ENCODE measurements at regions not wholly inside any gene's neighbourhood (a gene's known extent, or its start where the extent isn't known, plus 50 kb on each side); places are given as distances from the start of the nearest gene placed in this dataset.
A peak's percentile ranks its signal among the peaks of the same experiment; 100 is the strongest.

DNA sequence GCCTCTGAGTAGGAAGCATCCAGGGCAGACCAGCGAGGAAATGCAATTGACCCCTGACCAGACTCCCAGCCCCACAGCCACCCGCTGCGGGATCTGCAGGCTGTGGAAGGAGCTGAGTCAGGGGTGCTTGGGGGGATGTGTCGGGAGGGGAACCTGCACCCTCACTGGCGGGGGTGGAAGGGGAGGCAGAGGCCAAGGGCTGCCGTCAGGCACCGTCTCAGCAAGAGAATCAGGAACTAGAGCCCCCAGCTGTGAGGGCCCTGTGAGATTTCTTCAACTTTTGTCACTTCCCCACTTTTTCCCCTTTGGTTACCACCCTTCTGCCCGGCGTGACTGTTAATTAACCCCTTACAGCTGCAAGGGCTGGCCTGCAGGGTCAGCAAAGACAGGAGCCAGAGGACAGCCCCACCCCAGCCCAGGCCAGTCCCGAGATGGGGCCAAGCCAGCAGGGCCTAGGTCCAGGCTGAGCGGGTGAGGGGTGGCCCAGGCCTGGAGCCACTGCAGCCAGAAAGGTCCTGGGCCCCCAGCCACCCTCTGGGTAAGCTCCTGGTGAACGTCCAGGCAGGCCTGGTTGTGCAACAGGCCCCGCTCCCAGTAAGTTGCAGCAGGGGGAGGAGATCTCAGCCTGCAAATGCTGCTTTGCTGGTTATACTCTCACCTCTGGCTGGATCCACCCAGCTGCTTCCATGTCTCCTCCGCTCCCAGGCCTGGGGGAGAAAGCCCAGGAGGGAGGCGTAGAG lies 147.0 kb upstream of the ID2 start:
- DNase-seq (ENCODE audit: low read depth in 3 of 3), result no peak

GRCh38 chr2:8535469-8535795 lies 146.4 kb upstream of the ID2 start:
- DNase-seq (ENCODE audit: low read depth in 3 of 3), result no peak

GRCh38 chr2:8535821-8536685 lies 145.8 kb upstream of the ID2 start:
- DNase-seq (ENCODE audit: low read depth in 3 of 3), result no peak

GRCh38 chr2:8536686-8537561 lies 144.9 kb upstream of the ID2 start:
- no peak for DNase-seq (ENCODE audit: low read depth in 3 of 3)

- no peak for DNase-seq (ENCODE audit: low read depth in 3 of 3)
These were observed 144.2 kb upstream of the ID2 start for GRCh38 chr2:8537562-8538155.

- DNase-seq (ENCODE audit: low read depth in 3 of 3), result no peak
These were observed 143.3 kb upstream of the ID2 start for GRCh38 chr2:8538531-8538930.

- no peak for DNase-seq (ENCODE audit: low read depth in 3 of 3)
These were observed 142.8 kb upstream of the ID2 start for GRCh38 chr2:8538931-8539621.

DNA sequence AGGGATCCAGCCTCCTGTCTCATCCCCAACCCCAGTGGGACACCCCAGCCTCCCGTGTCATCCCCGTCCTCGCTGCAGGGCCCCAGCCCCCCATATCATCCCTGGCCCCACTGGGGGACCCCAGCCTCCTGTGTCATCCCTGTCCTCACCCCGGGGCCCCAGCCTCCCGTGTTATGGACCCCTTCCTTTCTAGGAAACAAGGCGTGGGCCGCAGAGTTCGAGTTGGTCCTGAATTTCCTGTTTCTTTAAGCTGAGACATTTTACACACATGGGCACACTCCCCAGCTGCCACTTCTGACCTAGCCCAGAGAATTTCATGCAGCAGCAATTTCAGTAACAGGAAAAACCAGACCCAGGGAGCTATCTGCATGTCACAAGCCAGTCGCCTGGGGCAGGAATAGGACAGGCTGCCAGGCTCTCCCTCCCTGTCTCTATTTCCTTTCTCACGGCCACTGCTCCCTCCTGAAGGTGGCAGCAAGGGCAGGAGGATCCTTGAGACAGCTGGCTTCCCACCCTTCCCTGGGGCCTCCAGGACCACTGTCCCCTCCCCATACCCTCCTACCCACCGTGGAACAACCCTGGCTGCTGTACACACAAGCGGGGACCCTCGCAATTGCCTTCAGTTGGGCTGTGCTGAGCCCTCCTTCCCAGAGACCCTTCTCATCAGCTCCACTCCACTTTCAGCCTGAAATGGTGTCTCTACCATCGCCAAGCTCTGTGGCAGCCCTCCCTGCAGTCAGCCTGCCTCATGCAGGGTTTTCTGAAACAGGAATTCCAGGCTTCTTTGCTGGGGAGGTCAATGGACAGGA lies 141.9 kb upstream of the ID2 start:
- no peak for DNase-seq (ENCODE audit: low read depth in 3 of 3)

DNA sequence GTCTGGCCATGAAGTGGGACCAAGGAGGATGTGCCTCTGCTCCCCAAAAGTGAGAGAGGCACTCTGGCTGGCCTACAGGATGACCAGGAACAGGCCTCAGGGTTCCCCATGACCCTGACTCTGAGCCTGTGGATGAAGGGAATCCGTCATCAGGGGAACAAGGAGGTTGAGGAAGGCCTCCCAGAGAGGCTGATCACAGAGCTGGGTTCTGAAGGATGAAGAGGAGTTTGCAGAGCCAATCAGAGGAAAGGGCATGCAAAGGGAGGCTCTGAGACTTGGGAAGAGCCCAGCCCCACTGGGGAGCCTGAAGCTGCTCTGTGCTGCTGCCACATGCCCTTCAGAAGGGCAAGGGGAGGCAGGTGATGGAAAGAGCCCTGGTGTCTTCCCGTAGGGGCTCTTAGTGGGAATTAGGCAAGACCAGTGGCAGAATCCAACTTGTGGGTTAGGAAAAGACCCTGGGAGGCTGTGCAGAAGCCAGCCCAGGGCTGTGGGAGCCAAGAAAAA lies 141.3 kb upstream of the ID2 start:
- no peak for DNase-seq (ENCODE audit: low read depth in 3 of 3)

DNA sequence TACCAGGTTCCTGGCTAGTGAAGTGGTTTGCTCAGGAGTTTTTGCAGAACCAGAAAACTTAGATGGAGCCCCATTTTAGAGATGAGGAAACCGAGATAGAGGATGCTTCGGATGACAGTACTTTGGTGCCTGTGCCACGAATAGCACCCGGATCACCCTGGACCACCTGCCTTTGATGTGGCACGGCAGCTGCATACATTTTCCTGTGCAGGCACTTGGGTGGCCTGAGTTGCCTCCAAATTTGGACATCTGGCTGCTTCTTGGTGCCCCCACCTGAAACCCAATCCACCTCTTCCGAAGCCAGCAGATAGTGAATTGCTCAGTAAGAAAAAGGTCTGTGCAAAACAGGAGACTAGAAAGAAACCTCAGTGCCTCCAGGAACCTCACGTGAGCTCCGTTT lies 140.6 kb upstream of the ID2 start:
- DNase-seq (ENCODE audit: low read depth in 3 of 3), result no peak

GRCh38 chr2:8541636-8542035 lies 140.2 kb upstream of the ID2 start:
- no peak for DNase-seq (ENCODE audit: low read depth in 3 of 3)

GRCh38 chr2:8542381-8543059 lies 139.3 kb upstream of the ID2 start:
- no peak for DNase-seq (ENCODE audit: low read depth in 3 of 3)

DNA sequence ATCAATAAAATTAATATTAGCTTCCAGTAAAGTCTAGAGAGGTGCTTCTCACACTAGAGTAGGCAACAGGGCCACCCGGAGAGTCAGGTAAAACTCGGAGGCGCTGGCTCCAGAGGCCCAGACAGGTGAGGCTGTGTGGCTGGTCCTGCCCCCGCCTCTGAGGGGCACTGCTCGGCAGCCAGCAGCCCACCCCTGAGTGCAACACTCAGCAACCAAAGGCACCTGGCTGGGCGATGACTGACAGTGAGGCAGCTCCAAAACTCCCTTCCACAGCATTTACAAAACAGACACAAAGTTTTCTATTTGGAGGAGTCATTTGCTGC lies 138.8 kb upstream of the ID2 start:
- DNase-seq (ENCODE audit: low read depth in 3 of 3), result peak in 2 of 3 experiments; percentile 42 to 48

DNA sequence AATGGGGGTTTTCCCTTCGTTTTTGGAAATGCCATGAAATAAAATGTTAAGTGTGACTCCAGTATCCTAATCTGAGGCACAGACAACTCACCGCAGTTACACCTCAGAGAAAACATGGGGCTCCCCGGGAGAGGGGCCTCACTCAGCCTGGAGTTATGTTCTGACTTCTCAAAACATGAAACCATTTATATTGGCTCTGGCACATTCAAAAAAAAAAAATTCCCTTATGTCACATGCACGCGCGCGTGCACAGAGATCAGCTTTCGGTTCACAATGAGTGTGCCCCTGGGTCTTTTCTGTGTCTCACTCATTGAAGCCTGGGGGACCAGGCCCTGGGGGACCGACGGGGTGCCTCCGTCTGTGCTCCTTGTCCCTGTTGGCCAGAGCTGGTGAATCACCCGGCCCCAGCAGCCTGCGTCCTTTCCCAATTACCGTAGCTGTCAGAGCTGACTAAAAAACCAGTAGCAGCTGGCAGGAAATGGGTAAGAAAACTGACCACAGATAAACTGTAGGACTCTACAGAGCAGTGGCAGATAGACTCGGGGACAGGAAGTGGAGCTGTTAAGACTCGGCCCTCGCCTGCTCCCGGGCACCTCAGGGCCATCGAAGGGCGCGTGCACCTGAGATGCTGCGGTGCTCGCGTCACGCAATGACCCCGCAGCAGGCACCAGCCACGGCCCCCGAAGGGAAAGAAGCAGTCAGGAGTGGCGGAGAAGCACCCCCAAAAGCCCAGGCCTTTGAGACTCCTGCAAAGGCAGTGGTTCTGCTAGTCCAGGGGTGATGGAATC lies 138.3 kb upstream of the ID2 start:
- peak; percentile 54 to 76 (median 64) for DNase-seq (ENCODE audit: low read depth in 3 of 3)

DNA sequence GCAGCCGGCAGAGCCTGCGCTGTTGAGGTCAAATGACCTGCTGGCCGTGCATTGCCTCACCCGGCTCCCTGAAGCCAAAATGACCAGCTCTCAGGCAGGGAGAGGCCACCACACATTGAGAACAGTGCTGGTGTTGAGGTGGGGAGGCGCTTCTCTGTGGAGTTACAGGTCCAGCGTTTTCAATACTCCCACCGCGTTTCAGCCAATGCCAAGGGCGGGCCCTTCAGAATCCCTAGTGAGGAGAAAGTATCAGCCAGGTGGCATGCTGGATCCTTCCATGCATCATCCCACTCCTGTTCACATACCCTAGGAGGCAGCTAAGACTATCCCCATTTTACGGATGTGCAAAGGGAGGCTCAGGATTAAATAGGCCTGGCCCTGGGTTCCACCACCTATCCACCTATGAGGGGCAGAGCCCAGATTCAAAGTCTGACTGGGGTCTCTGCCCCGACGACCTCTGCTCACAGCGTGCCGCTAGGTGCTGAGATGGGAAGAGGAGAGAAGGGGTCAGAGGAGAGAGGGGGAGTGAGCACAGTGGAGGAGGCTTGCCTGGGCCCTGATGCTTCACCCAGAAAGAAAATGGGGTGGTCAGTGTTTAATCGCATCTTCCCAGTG lies 137.6 kb upstream of the ID2 start:
- DNase-seq (ENCODE audit: low read depth in 3 of 3), result no peak

- peak; percentile 76 to 90 (median 87) for DNase-seq (ENCODE audit: low read depth in 3 of 3)
These were observed 136.8 kb upstream of the ID2 start for GRCh38 chr2:8544786-8545694.
